Lower leg skin (tissue), 3 donors: ENCODE measurements at regions not wholly inside any gene's neighbourhood (a gene's known extent, or its start where the extent isn't known, plus 50 kb on each side); places are given as distances from the start of the nearest gene placed in this dataset.

ENCODE experiments used
- CTCF ChIP-seq, 3 donors: fragments of 450-650 bp; IDR thresholded peaks; one replicate each; pipeline ENCODE4 v1.5.1; 2016; ENCODE audit warnings: antibody characterized with exemption in 3 of 3, mild to moderate bottlenecking in 3 of 3, moderate library complexity in 2 of 3
- POLR2A ChIP-seq, 2 donors: fragments of 450-650 bp; IDR thresholded peaks; one replicate each; pipeline ENCODE4 v1.6.1; 2016 to 2017; ENCODE audit warnings: antibody characterized with exemption in 2 of 2, mild to moderate bottlenecking in 1 of 2, moderate library complexity in 1 of 2

- TF ChIP-seq CTCF (IDR thresholded peaks at IDR 0.05), result no peak
- no peak for TF ChIP-seq POLR2A (IDR thresholded peaks at IDR 0.05)
Measured at GRCh38 chr11:97888641-97889040, 1132.1 kb upstream of the CNTN5 start.
